Vagina (tissue), 2 donors: ENCODE measurements at regions not wholly inside any gene's neighbourhood (a gene's known extent, or its start where the extent isn't known, plus 50 kb on each side); places are given as distances from the start of the nearest gene placed in this dataset.

Experiments
- CTCF ChIP-seq, 3 experiments: fragments of 450-650 bp in 2 of 3; fragments of 200-600 bp in 1 of 3; sonication (generic) in 1 of 3; IDR thresholded peaks; one replicate each; pipeline ENCODE4 v1.5.1; 2017 to 2019; ENCODE audit warnings: antibody characterized with exemption in 3 of 3, mild to moderate bottlenecking in 2 of 3, moderate library complexity in 2 of 3
- POLR2A ChIP-seq, 2 donors: fragments of 450-650 bp; IDR thresholded peaks; one replicate each; pipeline ENCODE4 v1.6.1; 2017; ENCODE audit warnings: antibody characterized with exemption in 2 of 2, mild to moderate bottlenecking in 2 of 2, moderate library complexity in 2 of 2

- TF ChIP-seq POLR2A (IDR thresholded peaks at IDR 0.05) (no peak), CTCF (IDR thresholded peaks at IDR 0.05) (peak; percentile 39 to 69 (median 60))
Measured at GRCh38 chr14:34331728-34332623, 130.1 kb downstream of the SPTSSA start.
